AG04449 (cell line): ENCODE measurements at regions not wholly inside any gene's neighbourhood (a gene's known extent, or its start where the extent isn't known, plus 50 kb on each side); places are given as distances from the start of the nearest gene placed in this dataset.

ENCODE experiments used
- CTCF ChIA-PET: fragments of 350-600 bp; formaldehyde crosslinking; extraction: SDS; loops from one replicate; lab custom pipeline; 2021; ENCODE audit warnings: antibody characterized with exemption; lab: Yijun Ruan, JAX
- POLR2A ChIA-PET: fragments of 400-600, 350-600 bp; formaldehyde crosslinking; extraction: SDS; loops from one replicate; lab custom pipeline; 2020; ENCODE audit warnings: antibody characterized with exemption, inconsistent platforms; lab: Yijun Ruan, JAX
- DNase-seq: peaks from one replicate; pipeline ENCODE4 v3.0.0-alpha.2; 2010; ENCODE audit warnings: low read depth, low spot score
- H3K4me3 ChIP-seq: 2 replicates; pipeline ENCODE4 v1.5.1; 2011; ENCODE audit warnings: low read depth, mild to moderate bottlenecking, control low read depth, low read length
- CTCF ChIP-seq: IDR thresholded peaks from one replicate; pipeline ENCODE4 v1.5.1; 2011; ENCODE audit warnings: mild to moderate bottlenecking, moderate library complexity, low read length, control low read depth, inconsistent platforms; ENCODE audit not compliant: insufficient read depth; ENCODE audit errors: missing control alignments

GRCh38 chr13:84031120-84031519, 148.8 kb upstream of the SLITRK1 start:
- H3K4me3 ChIP-seq: no peak overlapping the region
- TF ChIP-seq CTCF: no peak

GRCh38 chr13:84029396-84029795, 147.1 kb upstream of the SLITRK1 start:
- ChIA-PET POLR2A (no interaction called here), CTCF (interaction anchor here (0.6 kb wide), 1 partner anchor 684 kb away, joined by 3 read pairs; no protein-coding TSS in a partner anchor)
- no peak for TF ChIP-seq CTCF

More at GRCh38 chr13:84031120-84031519, 148.8 kb upstream of the SLITRK1 start:
- ChIA-PET POLR2A (no interaction called here), CTCF (no interaction called here)
- no peak for DNase-seq

GRCh38 chr13:84025824-84026223, 143.6 kb upstream of the SLITRK1 start:
- DNase-seq: no peak
- ChIA-PET POLR2A (no interaction called here), CTCF (no interaction called here)
- no peak for TF ChIP-seq CTCF
- H3K4me3 ChIP-seq: no peak overlapping the region

More at GRCh38 chr13:84029396-84029795, 147.1 kb upstream of the SLITRK1 start:
- H3K4me3 ChIP-seq: no peak overlapping the region
- no peak for DNase-seq

GRCh38 chr13:83996415-83996814, 114.1 kb upstream of the SLITRK1 start:
- no peak overlapping the region for H3K4me3 ChIP-seq
- no peak for DNase-seq
- no peak for TF ChIP-seq CTCF
- CTCF ChIA-PET: no interaction called here
- POLR2A ChIA-PET: no interaction called here

GRCh38 chr13:83995930-83996329, 113.7 kb upstream of the SLITRK1 start:
- TF ChIP-seq CTCF: no peak

GRCh38 chr13:83992566-83993358, 110.5 kb upstream of the SLITRK1 start:
- ChIA-PET CTCF (no interaction called here), POLR2A (no interaction called here)
- TF ChIP-seq CTCF: no peak
- H3K4me3 ChIP-seq: no peak overlapping the region
- no peak for DNase-seq

More at GRCh38 chr13:83995930-83996329, 113.7 kb upstream of the SLITRK1 start:
- ChIA-PET CTCF (no interaction called here), POLR2A (no interaction called here)
- no peak for DNase-seq
- no peak overlapping the region for H3K4me3 ChIP-seq
